Hepatocyte (in vitro differentiated cells): ENCODE measurements at regions not wholly inside any gene's neighbourhood (a gene's known extent, or its start where the extent isn't known, plus 50 kb on each side); places are given as distances from the start of the nearest gene placed in this dataset.
"Not testable (repeated sequence)": the region's sequence is repeated elsewhere in the genome, so short reads cannot be mapped to it uniquely, and the experiment has no call there.

Source experiments
- DNase-seq: peaks from one replicate; pipeline ENCODE4 v3.0.0-alpha.2; 2016; ENCODE audit warnings: low spot score
- H2AFZ ChIP-seq: fragments of 200-600 bp; sonication (generic); 2 replicates; pipeline ENCODE4 v1.6.0; 2016; ENCODE audit warnings: antibody characterized with exemption, mild to moderate bottlenecking
- H3K27ac ChIP-seq: fragments of 200-600 bp; sonication (generic); 2 replicates; pipeline ENCODE4 v1.5.1; 2016; ENCODE audit warnings: mild to moderate bottlenecking
- H3K27me3 ChIP-seq: fragments of 200-600 bp; sonication (generic); 2 replicates; pipeline ENCODE4 v1.6.1; 2016
- H3K36me3 ChIP-seq: fragments of 200-600 bp; sonication (generic); replicated peaks from 2 replicates; pipeline ENCODE4 v1.5.1; 2016; ENCODE audit warnings: low read depth; ENCODE audit not compliant: insufficient read depth
- H3K4me1 ChIP-seq: fragments of 200-600 bp; sonication (generic); 2 replicates; pipeline ENCODE4 v1.5.1; 2016; ENCODE audit warnings: mild to moderate bottlenecking, moderate library complexity; ENCODE audit not compliant: insufficient read depth
- H3K4me2 ChIP-seq: fragments of 200-600 bp; sonication (generic); 2 replicates; pipeline ENCODE4 v1.6.0; 2016
- H3K4me3 ChIP-seq: fragments of 200-600 bp; sonication (generic); 2 replicates; pipeline ENCODE4 v1.5.1; 2016; ENCODE audit warnings: mild to moderate bottlenecking
- H3K79me2 ChIP-seq: fragments of 200-600 bp; sonication (generic); 2 replicates; pipeline ENCODE4 v1.6.0; 2017; ENCODE audit warnings: mild to moderate bottlenecking
- H3K9me2 ChIP-seq: fragments of 200-600 bp; sonication (generic); replicated peaks from 2 replicates; pipeline ENCODE4 v1.6.0; 2017; ENCODE audit warnings: mild to moderate bottlenecking; ENCODE audit not compliant: insufficient read depth
- H3K9me3 ChIP-seq: fragments of 200-600 bp; sonication (generic); 2 replicates; pipeline ENCODE4 v1.5.1; 2016; ENCODE audit warnings: low read depth, mild to moderate bottlenecking
- H4K20me1 ChIP-seq: fragments of 200-600 bp; sonication (generic); 2 replicates; pipeline ENCODE4 v1.6.0; 2016; ENCODE audit warnings: mild to moderate bottlenecking; ENCODE audit not compliant: insufficient read depth, poor library complexity, severe bottlenecking
- CTCF ChIP-seq: fragments of 200-600 bp; sonication (generic); IDR thresholded peaks from 2 replicates; pipeline ENCODE4 v1.5.1; 2016; ENCODE audit warnings: antibody characterized with exemption, mild to moderate bottlenecking; ENCODE audit not compliant: poor library complexity
- EZH2 ChIP-seq: fragments of 200-600 bp; sonication (generic); IDR thresholded peaks from 2 replicates; pipeline ENCODE4 v1.6.1; 2016; ENCODE audit warnings: antibody characterized with exemption, mild to moderate bottlenecking, borderline replicate concordance
- EZH2phosphoT487 ChIP-seq: fragments of 200-600 bp; sonication (generic); IDR thresholded peaks from one replicate; pipeline ENCODE4 v1.6.1; 2018; ENCODE audit warnings: antibody characterized with exemption, mild to moderate bottlenecking, low read depth, moderate library complexity; ENCODE audit not compliant: unreplicated experiment, severe bottlenecking
- WGBS: methylation state at CpG from one replicate; pipeline ENCODE4 v1.1.6; 2016; ENCODE audit warnings: low lambda C conversion rate; ENCODE audit errors: missing lambda C conversion rate; 5-methylcytosine and 5-hydroxymethylcytosine counted together

GRCh38 chr16:54734156-54734555 lies 196.5 kb upstream of the IRX5 start:
- H3K36me3 ChIP-seq = no peaks in the 10 kb centered on the region
- no peak overlapping the region for H3K4me3 ChIP-seq
- no peaks in the 10 kb centered on the region for H3K27me3 ChIP-seq
- no peaks in the 10 kb centered on the region for H3K4me1 ChIP-seq
- no peak for DNase-seq
- H3K9me2 ChIP-seq = no peaks in the 10 kb centered on the region
- H3K27ac ChIP-seq = no peak overlapping the region
- no peaks in the 10 kb centered on the region for H3K9me3 ChIP-seq
- H2AFZ ChIP-seq = no peak overlapping the region
- no peak for TF ChIP-seq EZH2phosphoT487
- no peak for TF ChIP-seq CTCF
- no peak for TF ChIP-seq EZH2
- no peaks in the 10 kb centered on the region for H4K20me1 ChIP-seq
- 63% methylated on average over 1 of the region's 1 CpG for WGBS
- H3K4me2 ChIP-seq = no peak overlapping the region
- H3K79me2 ChIP-seq = no peaks in the 10 kb centered on the region

GRCh38 chr16:54727696-54728095 lies 203.0 kb upstream of the IRX5 start:
- not testable (repeated sequence) for H3K4me1 ChIP-seq, H3K9me2 ChIP-seq, H3K4me2 ChIP-seq, H3K79me2 ChIP-seq, H3K4me3 ChIP-seq, H3K36me3 ChIP-seq, H2AFZ ChIP-seq, DNase-seq, H3K27ac ChIP-seq, H3K9me3 ChIP-seq, H3K27me3 ChIP-seq, H4K20me1 ChIP-seq
- WGBS = 75% methylated on average over 1 of the region's 1 CpG

DNA sequence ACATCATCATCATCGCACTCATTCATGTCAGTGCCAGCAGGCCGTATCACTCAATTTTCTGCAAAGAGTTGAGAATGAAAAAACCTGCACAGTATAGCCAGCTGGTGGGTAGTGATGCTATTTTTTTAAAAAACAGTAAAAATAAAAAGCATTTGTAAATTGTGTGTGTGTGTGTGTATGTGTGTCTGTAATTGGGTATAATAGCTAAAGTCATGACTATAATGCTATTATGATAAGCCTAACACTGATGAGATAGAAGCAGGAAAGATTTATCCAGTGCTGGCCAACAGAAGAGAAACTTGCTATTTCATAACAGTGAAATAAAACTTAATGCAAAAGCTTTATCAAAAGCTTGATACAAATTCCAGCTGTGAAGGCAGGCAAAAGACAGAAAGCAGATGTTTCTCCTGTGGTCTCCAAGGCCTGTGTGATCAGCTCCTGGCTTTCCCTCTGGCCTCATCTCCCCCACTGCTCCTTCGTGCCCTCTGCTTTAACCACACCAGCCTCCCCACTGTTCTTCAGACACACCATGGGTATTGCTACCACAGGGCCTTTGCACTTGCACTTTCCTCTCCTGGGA lies 206.2 kb upstream of the IRX5 start:
- Histone ChIP-seq H3K4me3 (no peak overlapping the region), H3K9me3 (no peaks in the 10 kb centered on the region), H3K4me2 (no peak overlapping the region), H3K4me1 (no peaks in the 10 kb centered on the region), H2AFZ (no peak overlapping the region), H4K20me1 (no peaks in the 10 kb centered on the region), H3K27ac (no peak overlapping the region), H3K79me2 (no peaks in the 10 kb centered on the region), H3K27me3 (no peaks in the 10 kb centered on the region), H3K36me3 (no peaks in the 10 kb centered on the region), H3K9me2 (no peaks in the 10 kb centered on the region)
- TF ChIP-seq CTCF (no peak), EZH2phosphoT487 (no peak), EZH2 (no peak)
- DNase-seq = no peak
- WGBS = 77% methylated on average over 3 of the region's 3 CpGs

DNA sequence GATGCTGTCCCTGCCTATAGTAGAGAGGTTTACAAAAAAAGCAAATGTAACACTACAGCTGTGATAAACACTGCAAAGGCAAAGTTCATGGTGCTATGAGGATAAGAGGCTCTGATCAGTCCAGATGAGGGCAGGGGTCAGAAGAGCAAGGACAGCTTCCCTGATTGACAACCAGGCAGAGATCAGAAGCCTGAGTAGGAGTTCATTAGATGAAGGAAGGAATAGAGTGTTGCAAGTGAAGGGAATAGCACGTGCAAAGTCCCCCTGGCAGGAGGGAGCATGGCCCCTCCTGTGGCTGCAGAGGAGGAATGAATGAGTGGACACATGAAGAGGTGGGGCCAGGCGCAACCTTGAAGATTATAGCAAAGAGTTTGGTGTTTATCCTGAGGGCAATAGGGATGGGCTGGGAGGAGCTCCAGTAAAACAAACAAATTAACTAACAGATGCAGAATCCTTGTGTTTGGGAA lies 208.4 kb upstream of the IRX5 start:
- Histone ChIP-seq H3K9me3 (no peaks in the 10 kb centered on the region), H3K4me1 (no peaks in the 10 kb centered on the region), H4K20me1 (no peaks in the 10 kb centered on the region), H3K79me2 (no peaks in the 10 kb centered on the region), H3K9me2 (no peaks in the 10 kb centered on the region), H2AFZ (no peak overlapping the region), H3K36me3 (no peaks in the 10 kb centered on the region), H3K27ac (no peak overlapping the region), H3K27me3 (no peaks in the 10 kb centered on the region), H3K4me3 (no peak overlapping the region), H3K4me2 (no peak overlapping the region)
- no peak for DNase-seq
- WGBS = 71% methylated on average over 2 of the region's 2 CpGs
- TF ChIP-seq EZH2phosphoT487 (no peak), EZH2 (no peak), CTCF (no peak)
